ENCODE measurements at regions not wholly inside any gene's neighbourhood (a gene's known extent, or its start where the extent isn't known, plus 50 kb on each side); places are given as distances from the start of the nearest gene placed in this dataset.

- no peaks in the 10 kb centered on the region for H3K36me3 Mint-ChIP-seq (ENCODE audit: unreplicated experiment)
- TF ChIP-seq CTCF (IDR thresholded peaks at IDR 0.05): no peak
- no peaks in the 10 kb centered on the region for H3K4me1 Mint-ChIP-seq (ENCODE audit: unreplicated experiment)
- H3K27me3 Mint-ChIP-seq (ENCODE audit: unreplicated experiment): no peaks in the 10 kb centered on the region
- no peaks in the 10 kb centered on the region for H3K9me3 Mint-ChIP-seq (ENCODE audit: unreplicated experiment)
- DNase-seq (ENCODE audit: extremely low spot score, unreplicated experiment): no peak
- H3K4me3 Mint-ChIP-seq (ENCODE audit: unreplicated experiment): no peak overlapping the region
- H3K27ac Mint-ChIP-seq (ENCODE audit: unreplicated experiment): no peak overlapping the region
Observed at GRCh38 chr2:215489288-215489848, 53.5 kb upstream of the FN1 start.

- Mint-ChIP-seq H3K4me1 (ENCODE audit: unreplicated experiment) (no peaks in the 10 kb centered on the region), H3K27ac (ENCODE audit: unreplicated experiment) (no peak overlapping the region), H3K36me3 (ENCODE audit: unreplicated experiment) (no peaks in the 10 kb centered on the region), H3K27me3 (ENCODE audit: unreplicated experiment) (no peaks in the 10 kb centered on the region), H3K4me3 (ENCODE audit: unreplicated experiment) (no peak overlapping the region), H3K9me3 (ENCODE audit: unreplicated experiment) (no peaks in the 10 kb centered on the region)
- no peak for DNase-seq (ENCODE audit: extremely low spot score, unreplicated experiment)
- TF ChIP-seq CTCF (IDR thresholded peaks at IDR 0.05): no peak
Observed at GRCh38 chr2:215487002-215487372, 51.1 kb upstream of the FN1 start.

GRCh38 chr2:215486291-215487001 lies 50.6 kb upstream of the FN1 start:
- H3K9me3 Mint-ChIP-seq (ENCODE audit: unreplicated experiment): no peaks in the 10 kb centered on the region
- no peak for TF ChIP-seq CTCF (IDR thresholded peaks at IDR 0.05)
- H3K27me3 Mint-ChIP-seq (ENCODE audit: unreplicated experiment): no peaks in the 10 kb centered on the region
- no peaks in the 10 kb centered on the region for H3K4me1 Mint-ChIP-seq (ENCODE audit: unreplicated experiment)
- H3K4me3 Mint-ChIP-seq (ENCODE audit: unreplicated experiment): no peak overlapping the region
- H3K27ac Mint-ChIP-seq (ENCODE audit: unreplicated experiment): no peak overlapping the region
- no peak for DNase-seq (ENCODE audit: extremely low spot score, unreplicated experiment)
- no peaks in the 10 kb centered on the region for H3K36me3 Mint-ChIP-seq (ENCODE audit: unreplicated experiment)
